ENCODE measurements at regions not wholly inside any gene's neighbourhood (a gene's known extent, or its start where the extent isn't known, plus 50 kb on each side); places are given as distances from the start of the nearest gene placed in this dataset.

DNA sequence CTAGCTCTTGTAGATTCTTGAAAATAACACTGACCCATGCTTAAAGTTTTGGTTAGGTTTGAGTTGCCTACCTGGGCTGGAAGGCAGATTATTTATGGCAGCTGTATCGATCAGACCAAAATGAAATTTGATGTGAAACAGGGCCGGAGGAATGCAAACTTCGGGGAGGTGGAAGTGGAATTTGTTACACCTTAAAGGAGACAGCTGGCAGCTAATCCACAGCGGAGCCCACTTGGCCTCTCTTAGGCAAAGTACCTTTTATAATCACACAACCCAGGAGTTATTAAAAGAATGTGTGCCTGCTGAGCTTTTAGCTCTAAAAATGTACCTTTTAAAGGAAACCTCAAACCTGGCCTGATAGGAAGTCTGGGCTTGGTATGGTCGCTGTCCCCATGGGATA is 250.9 kb upstream of the TPM1 start:
- Mint-ChIP-seq H3K27me3 (ENCODE audit: unreplicated experiment) (no peaks in the 10 kb centered on the region), H3K9me3 (ENCODE audit: low read depth, unreplicated experiment) (no peaks in the 10 kb centered on the region), H3K27ac (ENCODE audit: unreplicated experiment) (no peak overlapping the region), H3K4me1 (ENCODE audit: low read depth, unreplicated experiment) (peaks cover 7% of the 10 kb centered on the region), H3K36me3 (ENCODE audit: insufficient read depth, unreplicated experiment) (no peaks in the 10 kb centered on the region), H3K4me3 (ENCODE audit: low read depth, unreplicated experiment) (no peak overlapping the region)
- no TSS peak for BruUV-seq (replicated peaks)
- no peak for DNase-seq
- CTCF ChIA-PET, result interaction anchor here (1.1 to 2.0 kb wide), 3 partner anchors 10 to 254 kb away, joined by 3 to 8 read pairs (median 4); no protein-coding TSS in a partner anchor
- intact Hi-C loops (cut with micrococcal nuclease; ENCODE audit: unreplicated experiment), result no loop called here
- TF ChIP-seq, protein P1, sequence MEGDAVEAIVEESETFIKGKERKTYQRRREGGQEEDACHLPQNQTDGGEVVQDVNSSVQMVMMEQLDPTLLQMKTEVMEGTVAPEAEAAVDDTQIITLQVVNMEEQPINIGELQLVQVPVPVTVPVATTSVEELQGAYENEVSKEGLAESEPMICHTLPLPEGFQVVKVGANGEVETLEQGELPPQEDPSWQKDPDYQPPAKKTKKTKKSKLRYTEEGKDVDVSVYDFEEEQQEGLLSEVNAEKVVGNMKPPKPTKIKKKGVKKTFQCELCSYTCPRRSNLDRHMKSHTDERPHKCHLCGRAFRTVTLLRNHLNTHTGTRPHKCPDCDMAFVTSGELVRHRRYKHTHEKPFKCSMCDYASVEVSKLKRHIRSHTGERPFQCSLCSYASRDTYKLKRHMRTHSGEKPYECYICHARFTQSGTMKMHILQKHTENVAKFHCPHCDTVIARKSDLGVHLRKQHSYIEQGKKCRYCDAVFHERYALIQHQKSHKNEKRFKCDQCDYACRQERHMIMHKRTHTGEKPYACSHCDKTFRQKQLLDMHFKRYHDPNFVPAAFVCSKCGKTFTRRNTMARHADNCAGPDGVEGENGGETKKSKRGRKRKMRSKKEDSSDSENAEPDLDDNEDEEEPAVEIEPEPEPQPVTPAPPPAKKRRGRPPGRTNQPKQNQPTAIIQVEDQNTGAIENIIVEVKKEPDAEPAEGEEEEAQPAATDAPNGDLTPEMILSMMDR (IDR thresholded peaks at IDR 0.05; ENCODE audit: unreplicated experiment), result no peak

DNA sequence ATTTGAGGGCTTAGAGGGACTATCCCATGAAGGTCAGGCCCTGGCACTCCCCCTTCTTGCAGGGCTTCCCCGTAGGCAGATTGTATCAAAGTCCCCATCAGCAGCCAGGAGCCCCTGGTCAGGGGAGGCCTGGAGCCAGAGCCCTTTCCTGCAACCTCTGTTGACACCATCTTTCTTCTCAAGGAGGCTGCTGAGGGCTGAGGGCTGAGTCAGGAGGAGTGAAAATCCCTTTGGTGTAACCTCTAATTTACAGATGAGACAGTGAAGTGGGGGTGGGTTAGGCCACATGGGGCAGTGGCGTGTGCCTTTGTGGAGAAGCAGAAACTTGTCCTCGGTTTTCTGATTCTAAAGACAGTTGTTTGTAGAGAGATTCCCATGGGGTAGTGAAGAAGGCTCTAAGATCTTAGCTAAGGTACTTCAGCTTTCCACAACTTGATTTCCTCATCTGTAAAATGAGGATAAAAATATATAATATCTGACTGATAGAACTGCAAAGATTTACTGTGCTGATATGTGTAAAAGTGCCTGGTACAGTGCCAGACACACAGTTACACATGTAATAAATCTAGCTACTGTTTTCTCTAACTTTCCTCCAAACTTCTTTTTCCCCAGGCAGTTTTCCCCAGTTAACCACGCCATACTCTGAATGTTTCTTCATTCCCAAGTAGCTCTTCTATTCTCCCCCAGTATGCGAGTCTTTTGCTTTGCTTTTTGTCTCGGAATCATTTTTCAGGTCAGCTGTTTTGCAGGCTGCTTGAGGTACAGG is 249.4 kb upstream of the TPM1 start:
- Mint-ChIP-seq H3K9me3 (ENCODE audit: low read depth, unreplicated experiment) (no peaks in the 10 kb centered on the region), H3K4me1 (ENCODE audit: low read depth, unreplicated experiment) (peaks cover 7% of the 10 kb centered on the region), H3K36me3 (ENCODE audit: insufficient read depth, unreplicated experiment) (no peaks in the 10 kb centered on the region), H3K27ac (ENCODE audit: unreplicated experiment) (no peak overlapping the region), H3K27me3 (ENCODE audit: unreplicated experiment) (no peaks in the 10 kb centered on the region), H3K4me3 (ENCODE audit: low read depth, unreplicated experiment) (no peak overlapping the region)
- TF ChIP-seq, protein P1 (IDR thresholded peaks at IDR 0.05; ENCODE audit: unreplicated experiment), result no peak
- CTCF ChIA-PET, result interaction anchor here (2.0 kb wide), 1 partner anchor 11 kb away, joined by 8 read pairs; no protein-coding TSS in a partner anchor
- intact Hi-C loops (cut with micrococcal nuclease; ENCODE audit: unreplicated experiment), result no loop called here
- no peak for DNase-seq
- BruUV-seq (replicated peaks), result no TSS peak

DNA sequence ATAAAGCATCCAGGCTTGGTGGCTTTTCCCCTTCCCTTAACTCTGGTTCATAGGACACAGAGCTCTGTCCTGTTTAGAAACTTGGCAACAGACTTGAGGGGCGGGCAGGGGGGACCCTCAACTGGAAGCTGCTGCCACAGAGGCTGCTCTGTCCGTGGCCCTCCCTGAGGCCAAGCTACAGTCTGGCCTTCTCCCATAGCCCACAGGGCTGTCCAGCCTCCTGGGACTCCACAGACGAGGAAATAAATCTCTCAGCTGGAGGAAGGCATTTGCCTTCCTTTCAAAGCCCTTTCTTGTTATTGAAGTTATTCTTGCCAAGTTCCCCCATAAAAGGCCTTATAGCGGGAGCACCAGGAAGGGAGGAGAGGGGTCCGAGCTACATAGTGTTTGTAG is 248.8 kb upstream of the TPM1 start:
- intact Hi-C loops (cut with micrococcal nuclease; ENCODE audit: unreplicated experiment), result no loop called here
- BruUV-seq (replicated peaks), result no TSS peak
- no peaks in the 10 kb centered on the region for H3K27me3 Mint-ChIP-seq (ENCODE audit: unreplicated experiment)
- no peaks in the 10 kb centered on the region for H3K9me3 Mint-ChIP-seq (ENCODE audit: low read depth, unreplicated experiment)
- no peak overlapping the region for H3K27ac Mint-ChIP-seq (ENCODE audit: unreplicated experiment)
- DNase-seq, result no peak
- no peaks in the 10 kb centered on the region for H3K36me3 Mint-ChIP-seq (ENCODE audit: insufficient read depth, unreplicated experiment)
- no peak overlapping the region for H3K4me3 Mint-ChIP-seq (ENCODE audit: low read depth, unreplicated experiment)
- TF ChIP-seq, protein P1 (IDR thresholded peaks at IDR 0.05; ENCODE audit: unreplicated experiment), result no peak
- peaks cover 7% of the 10 kb centered on the region for H3K4me1 Mint-ChIP-seq (ENCODE audit: low read depth, unreplicated experiment)
- CTCF ChIA-PET, result no interaction called here

DNA sequence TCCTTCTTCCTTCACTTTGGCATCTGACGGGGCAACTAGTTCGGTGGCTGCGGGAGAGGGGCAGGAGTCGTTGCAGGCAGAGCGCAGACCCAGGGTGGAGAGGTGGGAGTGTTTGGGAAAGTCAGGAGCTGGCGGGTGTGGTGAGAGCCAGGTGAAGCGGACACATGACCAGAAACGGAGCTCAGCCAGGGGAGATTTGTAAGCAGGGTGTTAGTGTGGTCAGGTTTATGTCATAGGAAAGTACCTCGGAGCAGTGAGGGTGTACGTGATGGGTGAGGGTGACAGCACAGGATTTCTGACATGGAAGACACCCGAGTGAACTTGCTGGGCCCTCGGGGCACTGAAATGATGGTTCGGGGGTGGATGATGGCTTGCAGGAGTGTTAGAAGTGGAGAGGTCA is 247.4 kb upstream of the TPM1 start:
- TF ChIP-seq, protein P1 (IDR thresholded peaks at IDR 0.05; ENCODE audit: unreplicated experiment), result no peak
- CTCF ChIA-PET, result no interaction called here
- intact Hi-C loops (cut with micrococcal nuclease; ENCODE audit: unreplicated experiment), result no loop called here
- H3K4me1 Mint-ChIP-seq (ENCODE audit: low read depth, unreplicated experiment), result peaks cover 7% of the 10 kb centered on the region
- H3K27ac Mint-ChIP-seq (ENCODE audit: unreplicated experiment), result peak overlapping the region; percentile 4
- no peaks in the 10 kb centered on the region for H3K27me3 Mint-ChIP-seq (ENCODE audit: unreplicated experiment)
- no peaks in the 10 kb centered on the region for H3K9me3 Mint-ChIP-seq (ENCODE audit: low read depth, unreplicated experiment)
- BruUV-seq (replicated peaks), result no TSS peak
- DNase-seq, result no peak
- H3K4me3 Mint-ChIP-seq (ENCODE audit: low read depth, unreplicated experiment), result no peak overlapping the region
- H3K36me3 Mint-ChIP-seq (ENCODE audit: insufficient read depth, unreplicated experiment), result no peaks in the 10 kb centered on the region

Data from Calu3 (cell line).